Skeletal muscle cell (primary cell): ENCODE measurements at regions not wholly inside any gene's neighbourhood (a gene's known extent, or its start where the extent isn't known, plus 50 kb on each side); places are given as distances from the start of the nearest gene placed in this dataset.

ENCODE experiments used
- DNase-seq: peaks from one replicate; pipeline ENCODE4 v3.0.0-alpha.2; 2010; ENCODE audit warnings: low read depth
- H3K4me3 ChIP-seq: 2 replicates; pipeline ENCODE4 v1.5.1; 2011; ENCODE audit warnings: low read depth, mild to moderate bottlenecking, control low read depth, low read length, moderate library complexity

GRCh38 chr15:70558406-70559264 is 204.7 kb downstream of the UACA start:
- H3K4me3 ChIP-seq, result no peak overlapping the region
- DNase-seq, result no peak

- no peak for DNase-seq
- H3K4me3 ChIP-seq, result no peak overlapping the region
These were observed 205.7 kb downstream of the UACA start for GRCh38 chr15:70557521-70558258.

GRCh38 chr15:70556779-70557178 is 206.6 kb downstream of the UACA start:
- no peak overlapping the region for H3K4me3 ChIP-seq
- no peak for DNase-seq

- H3K4me3 ChIP-seq, result no peak overlapping the region
- DNase-seq, result no peak
These were observed 207.1 kb downstream of the UACA start for GRCh38 chr15:70556151-70556741.

GRCh38 chr15:70555713-70556112 is 207.6 kb downstream of the UACA start:
- DNase-seq, result no peak
- H3K4me3 ChIP-seq, result no peak overlapping the region

- no peak overlapping the region for H3K4me3 ChIP-seq
- no peak for DNase-seq
These were observed 215.4 kb downstream of the UACA start for GRCh38 chr15:70547846-70548487.

- no peak overlapping the region for H3K4me3 ChIP-seq
- no peak for DNase-seq
These were observed 217.8 kb downstream of the UACA start for GRCh38 chr15:70545526-70545925.

- no peak for DNase-seq
- H3K4me3 ChIP-seq, result no peak overlapping the region
These were observed 221.8 kb downstream of the UACA start for GRCh38 chr15:70541511-70541910.

GRCh38 chr15:70539912-70540530 is 223.3 kb downstream of the UACA start:
- DNase-seq, result no peak
- H3K4me3 ChIP-seq, result no peak overlapping the region

- no peak for DNase-seq
- H3K4me3 ChIP-seq, result no peak overlapping the region
These were observed 223.9 kb downstream of the UACA start for GRCh38 chr15:70539409-70539808.

- no peak overlapping the region for H3K4me3 ChIP-seq
- no peak for DNase-seq
These were observed 225.1 kb downstream of the UACA start for GRCh38 chr15:70538278-70538677.

GRCh38 chr15:70535955-70536338 is 227.4 kb downstream of the UACA start:
- no peak for DNase-seq
- no peak overlapping the region for H3K4me3 ChIP-seq

- DNase-seq, result no peak
- H3K4me3 ChIP-seq, result no peak overlapping the region
These were observed 228.0 kb downstream of the UACA start for GRCh38 chr15:70535071-70535954.

GRCh38 chr15:70533931-70534742 is 229.2 kb downstream of the UACA start:
- DNase-seq, result no peak
- H3K4me3 ChIP-seq, result no peak overlapping the region

- no peak overlapping the region for H3K4me3 ChIP-seq
- DNase-seq, result no peak
These were observed 230.7 kb downstream of the UACA start for GRCh38 chr15:70532531-70533186.

- H3K4me3 ChIP-seq, result no peak overlapping the region
- DNase-seq, result no peak
These were observed 231.8 kb downstream of the UACA start for GRCh38 chr15:70531576-70531975.

GRCh38 chr15:70530906-70531305 is 232.5 kb downstream of the UACA start:
- DNase-seq, result no peak

More at GRCh38 chr15:70530906-70531305, 232.5 kb downstream of the UACA start:
- no peak overlapping the region for H3K4me3 ChIP-seq
